Stimulated activated naive B cell treated with anti-CD40 and anti-IgM and Interleukin-4, amounts not matched to agents 10 μg/mL and 1 μg/mL and 100 μg/mL, for 72 hours (primary cell): ENCODE measurements at regions not wholly inside any gene's neighbourhood (a gene's known extent, or its start where the extent isn't known, plus 50 kb on each side); places are given as distances from the start of the nearest gene placed in this dataset.
"Not testable (repeated sequence)": the region's sequence is repeated elsewhere in the genome, so short reads cannot be mapped to it uniquely, and the experiment has no call there.

Source experiments
- ATAC-seq, 2 donors: fragments of 150-1000 bp; cut with Tn5 transposase; replicated peaks; 2 replicates each; pipeline ENCODE4 v1.10.0; 2021; ENCODE audit warnings: moderate library complexity in 1 of 2
- DNase-seq: peaks from one replicate; pipeline ENCODE4 v3.0.0; 2021
- H3K27ac Mint-ChIP-seq: one replicate; pipeline ENCODE4 v1.8.0; 2022; ENCODE audit warnings: mild to moderate bottlenecking, mixed read lengths
- H3K27me3 Mint-ChIP-seq, 2 donors: one replicate each; pipeline ENCODE4 v1.8.0; 2022; ENCODE audit warnings: mixed read lengths in 2 of 2
- H3K36me3 Mint-ChIP-seq, 2 donors: one replicate each; pipeline ENCODE4 v1.8.0; 2022; ENCODE audit warnings: mixed read lengths in 2 of 2, mild to moderate bottlenecking in 1 of 2
- H3K4me1 Mint-ChIP-seq, 2 donors: one replicate each; pipeline ENCODE4 v1.8.0; 2022; ENCODE audit warnings: mixed read lengths in 2 of 2, mild to moderate bottlenecking in 1 of 2
- H3K4me3 Mint-ChIP-seq, 2 donors: one replicate each; pipeline ENCODE4 v1.8.0; 2022; ENCODE audit warnings: mild to moderate bottlenecking in 2 of 2, mixed read lengths in 2 of 2, moderate library complexity in 1 of 2
- H3K9me3 Mint-ChIP-seq, 2 donors: one replicate each; pipeline ENCODE4 v1.8.0; 2022; ENCODE audit warnings: mixed read lengths in 2 of 2, mild to moderate bottlenecking in 1 of 2

- H3K9me3 Mint-ChIP-seq: peaks cover 0 to 1% of the 10 kb centered on the region in 2 donors
Measured at GRCh38 chr4:91795947-91796346, 507.8 kb upstream of the GRID2 start.

GRCh38 chr4:91812319-91812718 lies 491.4 kb upstream of the GRID2 start:
- Mint-ChIP-seq H3K9me3 (peaks cover 1 to 9% of the 10 kb centered on the region in 2 donors), H3K27ac (no peak overlapping the region), H3K4me3 (no peak overlapping the region), H3K4me1 (no peaks in the 10 kb centered on the region), H3K36me3 (no peaks in the 10 kb centered on the region), H3K27me3 (no peaks in the 10 kb centered on the region)
- DNase-seq (no peak), ATAC-seq (no peak)

More at GRCh38 chr4:91795947-91796346, 507.8 kb upstream of the GRID2 start:
- Mint-ChIP-seq H3K27ac (no peak overlapping the region), H3K36me3 (no peaks in the 10 kb centered on the region), H3K4me1 (no peaks in the 10 kb centered on the region), H3K27me3 (no peaks in the 10 kb centered on the region), H3K4me3 (no peak overlapping the region)
- no peak for DNase-seq
- no peak for ATAC-seq

GRCh38 chr4:91824773-91825172 lies 479.0 kb upstream of the GRID2 start:
- ATAC-seq: no peak
- Mint-ChIP-seq H3K4me1 (no peaks in the 10 kb centered on the region), H3K9me3 (peaks cover 4 to 17% of the 10 kb centered on the region in 2 donors), H3K27me3 (no peaks in the 10 kb centered on the region), H3K36me3 (no peaks in the 10 kb centered on the region), H3K27ac (no peak overlapping the region), H3K4me3 (no peak overlapping the region)
- no peak for DNase-seq

GRCh38 chr4:91826186-91826585 lies 477.6 kb upstream of the GRID2 start:
- H3K4me3 Mint-ChIP-seq: no peak overlapping the region
- no peaks in the 10 kb centered on the region for H3K36me3 Mint-ChIP-seq
- H3K27ac Mint-ChIP-seq: no peak overlapping the region
- ATAC-seq (no peak), DNase-seq (no peak)
- H3K27me3 Mint-ChIP-seq: no peaks in the 10 kb centered on the region
- peaks cover 5 to 14% of the 10 kb centered on the region in 2 donors for H3K9me3 Mint-ChIP-seq
- no peaks in the 10 kb centered on the region for H3K4me1 Mint-ChIP-seq

- ATAC-seq (no peak), DNase-seq (no peak)
- Mint-ChIP-seq H3K27me3 (no peaks in the 10 kb centered on the region), H3K27ac (no peak overlapping the region), H3K36me3 (peaks cover 0 to 3% of the 10 kb centered on the region in 2 donors), H3K9me3 (peaks cover 6 to 8% of the 10 kb centered on the region in 2 donors), H3K4me3 (no peak overlapping the region), H3K4me1 (no peaks in the 10 kb centered on the region)
Measured at GRCh38 chr4:91827914-91828313, 475.9 kb upstream of the GRID2 start.

GRCh38 chr4:91829531-91829930 lies 474.2 kb upstream of the GRID2 start:
- DNase-seq: no peak
- Mint-ChIP-seq H3K27me3 (no peaks in the 10 kb centered on the region), H3K4me3 (no peak overlapping the region), H3K4me1 (no peaks in the 10 kb centered on the region), H3K27ac (no peak overlapping the region), H3K36me3 (peaks cover 0 to 3% of the 10 kb centered on the region in 2 donors), H3K9me3 (peaks cover 12 to 16% of the 10 kb centered on the region in 2 donors)
- no peak for ATAC-seq

- DNase-seq (no peak), ATAC-seq (no peak)
- Mint-ChIP-seq H3K36me3 (peaks cover 0 to 3% of the 10 kb centered on the region in 2 donors), H3K4me3 (no peak overlapping the region), H3K27ac (no peak overlapping the region), H3K9me3 (peaks cover 8 to 16% of the 10 kb centered on the region in 2 donors), H3K4me1 (no peaks in the 10 kb centered on the region), H3K27me3 (no peaks in the 10 kb centered on the region)
Measured at GRCh38 chr4:91830681-91831395, 472.9 kb upstream of the GRID2 start.

GRCh38 chr4:91837608-91838029 lies 466.1 kb upstream of the GRID2 start:
- Mint-ChIP-seq H3K27ac (no peak overlapping the region), H3K27me3 (no peaks in the 10 kb centered on the region), H3K4me1 (no peaks in the 10 kb centered on the region), H3K9me3 (peaks cover 8 to 12% of the 10 kb centered on the region in 2 donors), H3K36me3 (no peaks in the 10 kb centered on the region), H3K4me3 (no peak overlapping the region)
- ATAC-seq (no peak), DNase-seq (no peak)

GRCh38 chr4:91838181-91838861 lies 465.4 kb upstream of the GRID2 start:
- DNase-seq: no peak
- Mint-ChIP-seq H3K9me3 (peaks cover 8 to 12% of the 10 kb centered on the region in 2 donors), H3K27ac (no peak overlapping the region), H3K27me3 (no peaks in the 10 kb centered on the region), H3K4me3 (no peak overlapping the region), H3K36me3 (no peaks in the 10 kb centered on the region), H3K4me1 (no peaks in the 10 kb centered on the region)
- no peak for ATAC-seq

GRCh38 chr4:91840359-91840758 lies 463.4 kb upstream of the GRID2 start:
- DNase-seq (no peak), ATAC-seq (no peak)
- no peaks in the 10 kb centered on the region for H3K36me3 Mint-ChIP-seq
- no peak overlapping the region for H3K27ac Mint-ChIP-seq
- H3K4me3 Mint-ChIP-seq: no peak overlapping the region
- no peaks in the 10 kb centered on the region for H3K27me3 Mint-ChIP-seq
- no peaks in the 10 kb centered on the region for H3K4me1 Mint-ChIP-seq
- H3K9me3 Mint-ChIP-seq: peaks cover 0 to 2% of the 10 kb centered on the region in 2 donors

GRCh38 chr4:91846233-91846632 lies 457.5 kb upstream of the GRID2 start:
- no peak overlapping the region for H3K4me3 Mint-ChIP-seq
- no peaks in the 10 kb centered on the region for H3K4me1 Mint-ChIP-seq
- no peaks in the 10 kb centered on the region for H3K27me3 Mint-ChIP-seq
- H3K27ac Mint-ChIP-seq: no peak overlapping the region
- no peaks in the 10 kb centered on the region for H3K9me3 Mint-ChIP-seq
- DNase-seq (no peak), ATAC-seq (no peak)
- H3K36me3 Mint-ChIP-seq: no peaks in the 10 kb centered on the region

- no peaks in the 10 kb centered on the region for H3K4me1 Mint-ChIP-seq
- DNase-seq (no peak), ATAC-seq (no peak)
- H3K4me3 Mint-ChIP-seq: no peak overlapping the region
- H3K9me3 Mint-ChIP-seq: peaks cover 0 to 2% of the 10 kb centered on the region in 2 donors
- no peaks in the 10 kb centered on the region for H3K27me3 Mint-ChIP-seq
- no peaks in the 10 kb centered on the region for H3K36me3 Mint-ChIP-seq
- H3K27ac Mint-ChIP-seq: no peak overlapping the region
Measured at GRCh38 chr4:91851456-91851855, 452.3 kb upstream of the GRID2 start.

- H3K4me1 Mint-ChIP-seq: no peaks in the 10 kb centered on the region
- ATAC-seq (no peak), DNase-seq (no peak)
- no peak overlapping the region for H3K4me3 Mint-ChIP-seq
- H3K27ac Mint-ChIP-seq: no peak overlapping the region
- no peaks in the 10 kb centered on the region for H3K36me3 Mint-ChIP-seq
- no peaks in the 10 kb centered on the region for H3K27me3 Mint-ChIP-seq
- H3K9me3 Mint-ChIP-seq: peaks cover 0 to 5% of the 10 kb centered on the region in 2 donors
Measured at GRCh38 chr4:91887926-91888325, 415.8 kb upstream of the GRID2 start.

GRCh38 chr4:91891217-91891616 lies 412.5 kb upstream of the GRID2 start:
- DNase-seq, H3K36me3 Mint-ChIP-seq, H3K4me1 Mint-ChIP-seq, H3K27me3 Mint-ChIP-seq, H3K4me3 Mint-ChIP-seq, H3K9me3 Mint-ChIP-seq, ATAC-seq, H3K27ac Mint-ChIP-seq: not testable (repeated sequence)

- Mint-ChIP-seq H3K36me3 (no peaks in the 10 kb centered on the region), H3K4me1 (no peaks in the 10 kb centered on the region), H3K9me3 (peaks cover 6 to 7% of the 10 kb centered on the region in 2 donors), H3K4me3 (no peak overlapping the region), H3K27me3 (no peaks in the 10 kb centered on the region), H3K27ac (no peak overlapping the region)
- no peak for DNase-seq
- no peak for ATAC-seq
Measured at GRCh38 chr4:91894006-91894405, 409.8 kb upstream of the GRID2 start.
